Tibial artery (tissue), 4 donors: ENCODE measurements at regions not wholly inside any gene's neighbourhood (a gene's known extent, or its start where the extent isn't known, plus 50 kb on each side); places are given as distances from the start of the nearest gene placed in this dataset.
"Not testable (repeated sequence)": the region's sequence is repeated elsewhere in the genome, so short reads cannot be mapped to it uniquely, and the experiment has no call there.

Experiments
- DNase-seq, 2 donors: peaks; one replicate each; pipeline ENCODE4 v3.0.0-alpha.2; 2019
- H3K27ac ChIP-seq, 2 donors: fragments of 200-600 bp; sonication (generic) in 1 of 2; 1 replicate in 1 of 2; 2 replicates in 1 of 2; pipeline ENCODE4 v1.5.1; 2018 to 2019; ENCODE audit warnings: mild to moderate bottlenecking in 1 of 2
- H3K27me3 ChIP-seq, 2 donors: fragments of 200-600 bp; sonication (generic) in 1 of 2; one replicate each; pipeline versions ENCODE4 v1.5.1 to v1.6.0; 2016 to 2019
- H3K36me3 ChIP-seq, 3 donors: fragments of 200-600 bp; sonication (generic) in 2 of 3; one replicate each; pipeline ENCODE4 v1.5.1; 2016 to 2019; ENCODE audit warnings: mild to moderate bottlenecking in 2 of 3
- H3K4me1 ChIP-seq, 4 donors: fragments of 200-600 bp; sonication (generic) in 2 of 4; 1 replicate in 3 of 4; 2 replicates in 1 of 4; pipeline ENCODE4 v1.5.1; 2016 to 2019
- H3K4me3 ChIP-seq, 2 donors: fragments of 200-600 bp; sonication (generic) in 1 of 2; 1 replicate in 1 of 2; 2 replicates in 1 of 2; pipeline ENCODE4 v1.5.1; 2018 to 2019; ENCODE audit warnings: mild to moderate bottlenecking in 2 of 2
- H3K9me3 ChIP-seq, 3 donors: fragments of 200-600 bp; sonication (generic) in 1 of 3; one replicate each; pipeline ENCODE4 v1.5.1; 2016 to 2019
- CTCF ChIP-seq, 2 experiments: fragments of 200-600 bp in 1 of 2; fragments of 450-650 bp in 1 of 2; IDR thresholded peaks; one replicate each; pipeline ENCODE4 v1.5.1; 2017 to 2019; ENCODE audit warnings: antibody characterized with exemption in 2 of 2, mild to moderate bottlenecking in 1 of 2, moderate library complexity in 1 of 2
- intact Hi-C: fragments of 100-400 bp; cut with DNase I; formaldehyde crosslinking; loops from one replicate; pipeline ENCODE4 v1.15.0; 2023; ENCODE audit warnings: low total_unique reads

- no peak for TF ChIP-seq CTCF (IDR thresholded peaks at IDR 0.05)
- intact Hi-C loops: no loop called here
- no peak for DNase-seq
- Histone ChIP-seq H3K27ac (no peak overlapping the region), H3K4me1 (no peaks in the 10 kb centered on the region), H3K4me3 (no peak overlapping the region), H3K9me3 (no peaks in the 10 kb centered on the region), H3K36me3 (no peaks in the 10 kb centered on the region), H3K27me3 (no peaks in the 10 kb centered on the region)
Observed at GRCh38 chr1:99062192-99062591, 57.5 kb upstream of the PLPPR5 start.

GRCh38 chr1:99069146-99069545, 64.5 kb upstream of the PLPPR5 start:
- no peaks in the 10 kb centered on the region for H3K27me3 ChIP-seq
- DNase-seq: no peak

GRCh38 chr1:99078529-99078928, 73.9 kb upstream of the PLPPR5 start:
- H3K36me3 ChIP-seq, H3K4me3 ChIP-seq, H3K27ac ChIP-seq, H3K9me3 ChIP-seq, intact Hi-C loops, H3K27me3 ChIP-seq, H3K4me1 ChIP-seq: not testable (repeated sequence)
- peak in 1 of 2 donors; percentile 51 for DNase-seq

More at GRCh38 chr1:99069146-99069545, 64.5 kb upstream of the PLPPR5 start:
- Histone ChIP-seq H3K36me3 (no peaks in the 10 kb centered on the region), H3K27ac (no peak overlapping the region), H3K4me1 (no peaks in the 10 kb centered on the region), H3K4me3 (no peak overlapping the region), H3K9me3 (no peaks in the 10 kb centered on the region)
- TF ChIP-seq CTCF (IDR thresholded peaks at IDR 0.05): no peak
- intact Hi-C loops: no loop called here

- Histone ChIP-seq H3K36me3 (no peaks in the 10 kb centered on the region), H3K4me1 (no peaks in the 10 kb centered on the region), H3K9me3 (no peaks in the 10 kb centered on the region), H3K4me3 (no peak overlapping the region), H3K27ac (no peak overlapping the region), H3K27me3 (no peaks in the 10 kb centered on the region)
- TF ChIP-seq CTCF (IDR thresholded peaks at IDR 0.05): no peak
- intact Hi-C loops: no loop called here
- no peak for DNase-seq
Observed at GRCh38 chr1:99082366-99082765, 77.7 kb upstream of the PLPPR5 start.

GRCh38 chr1:99083338-99083737, 78.7 kb upstream of the PLPPR5 start:
- TF ChIP-seq CTCF (IDR thresholded peaks at IDR 0.05): no peak
- H3K4me1 ChIP-seq: no peaks in the 10 kb centered on the region
- intact Hi-C loops: no loop called here
- H3K4me3 ChIP-seq: no peak overlapping the region
- H3K27me3 ChIP-seq: no peaks in the 10 kb centered on the region
- H3K27ac ChIP-seq: no peak overlapping the region
- DNase-seq: no peak
- H3K36me3 ChIP-seq: no peaks in the 10 kb centered on the region
- H3K9me3 ChIP-seq: no peaks in the 10 kb centered on the region

GRCh38 chr1:99084562-99084961, 79.9 kb upstream of the PLPPR5 start:
- H3K4me3 ChIP-seq: no peak overlapping the region
- no peak overlapping the region for H3K27ac ChIP-seq
- H3K9me3 ChIP-seq: no peaks in the 10 kb centered on the region
- no peak for TF ChIP-seq CTCF (IDR thresholded peaks at IDR 0.05)
- no peaks in the 10 kb centered on the region for H3K27me3 ChIP-seq
- no peaks in the 10 kb centered on the region for H3K4me1 ChIP-seq
- intact Hi-C loops: no loop called here
- DNase-seq: no peak
- H3K36me3 ChIP-seq: no peaks in the 10 kb centered on the region
